ENCODE measurements at regions not wholly inside any gene's neighbourhood (a gene's known extent, or its start where the extent isn't known, plus 50 kb on each side); places are given as distances from the start of the nearest gene placed in this dataset.
"Not testable (repeated sequence)": the region's sequence is repeated elsewhere in the genome, so short reads cannot be mapped to it uniquely, and the experiment has no call there.

DNA sequence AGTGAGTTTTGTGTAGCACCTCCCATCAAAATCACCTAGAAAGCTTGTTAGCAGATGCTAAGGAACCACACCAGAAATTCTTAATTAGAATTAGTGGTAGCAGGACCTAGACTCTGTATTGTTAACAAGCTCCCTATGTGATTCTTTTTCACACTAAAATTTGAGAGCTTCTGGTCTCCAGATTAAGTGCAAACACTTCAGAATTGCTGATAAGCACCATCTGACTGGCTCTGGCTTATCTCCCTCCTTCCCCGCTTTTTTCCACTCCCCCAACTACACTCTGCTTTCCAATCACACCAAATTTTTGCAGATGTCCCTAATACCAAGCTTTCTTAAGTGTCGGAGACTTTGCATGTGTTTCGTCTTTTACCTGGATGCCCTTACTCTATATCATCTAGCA lies 410.1 kb upstream of the DPH6 start:
- Mint-ChIP-seq H3K27me3 (ENCODE audit: low read depth) (no peaks in the 10 kb centered on the region), H3K4me3 (no peak overlapping the region), H3K36me3 (no peaks in the 10 kb centered on the region), H3K9me3 (no peaks in the 10 kb centered on the region), H3K4me1 (peaks cover 31% of the 10 kb centered on the region), H3K27ac (no peak overlapping the region)
- TF ChIP-seq, protein P1, sequence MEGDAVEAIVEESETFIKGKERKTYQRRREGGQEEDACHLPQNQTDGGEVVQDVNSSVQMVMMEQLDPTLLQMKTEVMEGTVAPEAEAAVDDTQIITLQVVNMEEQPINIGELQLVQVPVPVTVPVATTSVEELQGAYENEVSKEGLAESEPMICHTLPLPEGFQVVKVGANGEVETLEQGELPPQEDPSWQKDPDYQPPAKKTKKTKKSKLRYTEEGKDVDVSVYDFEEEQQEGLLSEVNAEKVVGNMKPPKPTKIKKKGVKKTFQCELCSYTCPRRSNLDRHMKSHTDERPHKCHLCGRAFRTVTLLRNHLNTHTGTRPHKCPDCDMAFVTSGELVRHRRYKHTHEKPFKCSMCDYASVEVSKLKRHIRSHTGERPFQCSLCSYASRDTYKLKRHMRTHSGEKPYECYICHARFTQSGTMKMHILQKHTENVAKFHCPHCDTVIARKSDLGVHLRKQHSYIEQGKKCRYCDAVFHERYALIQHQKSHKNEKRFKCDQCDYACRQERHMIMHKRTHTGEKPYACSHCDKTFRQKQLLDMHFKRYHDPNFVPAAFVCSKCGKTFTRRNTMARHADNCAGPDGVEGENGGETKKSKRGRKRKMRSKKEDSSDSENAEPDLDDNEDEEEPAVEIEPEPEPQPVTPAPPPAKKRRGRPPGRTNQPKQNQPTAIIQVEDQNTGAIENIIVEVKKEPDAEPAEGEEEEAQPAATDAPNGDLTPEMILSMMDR (IDR thresholded peaks at IDR 0.05; ENCODE audit: unreplicated experiment), result no peak
- no peak for DNase-seq (ENCODE audit: low spot score in 2 of 2, unreplicated experiment in 2 of 2)

DNA sequence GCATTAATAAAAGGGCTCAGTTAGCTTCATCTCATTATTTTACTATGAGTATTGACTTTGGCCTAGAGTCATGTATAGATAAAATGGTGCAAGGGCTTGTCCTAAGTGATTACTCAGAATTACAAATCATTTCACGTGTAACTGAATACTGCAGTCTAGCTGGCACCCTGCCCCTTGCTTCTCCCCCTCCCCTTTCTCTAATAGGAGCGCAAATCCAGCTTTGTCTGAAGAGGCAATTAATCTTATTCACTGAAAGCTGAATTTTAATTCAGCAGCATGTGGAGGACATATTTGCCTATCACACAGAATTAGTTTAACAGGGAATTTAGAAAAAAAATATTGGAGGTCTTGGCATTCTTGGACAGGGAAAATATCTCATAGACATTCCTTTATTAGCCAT lies 412.1 kb upstream of the DPH6 start:
- no peaks in the 10 kb centered on the region for H3K9me3 Mint-ChIP-seq
- peak overlapping the region; percentile 55 for H3K27ac Mint-ChIP-seq
- H3K27me3 Mint-ChIP-seq (ENCODE audit: low read depth), result no peaks in the 10 kb centered on the region
- H3K36me3 Mint-ChIP-seq, result no peaks in the 10 kb centered on the region
- no peak for DNase-seq (ENCODE audit: low spot score in 2 of 2, unreplicated experiment in 2 of 2)
- no peak overlapping the region for H3K4me3 Mint-ChIP-seq
- TF ChIP-seq, protein P1 (IDR thresholded peaks at IDR 0.05; ENCODE audit: unreplicated experiment), result no peak
- peaks cover 29% of the 10 kb centered on the region for H3K4me1 Mint-ChIP-seq

- Mint-ChIP-seq H3K4me3 (no peak overlapping the region), H3K9me3 (no peaks in the 10 kb centered on the region), H3K27ac (peak overlapping the region; percentile 71), H3K27me3 (ENCODE audit: low read depth) (no peaks in the 10 kb centered on the region), H3K4me1 (peaks cover 29% of the 10 kb centered on the region), H3K36me3 (no peaks in the 10 kb centered on the region)
- no peak for DNase-seq (ENCODE audit: low spot score in 2 of 2, unreplicated experiment in 2 of 2)
- TF ChIP-seq, protein P1 (IDR thresholded peaks at IDR 0.05; ENCODE audit: unreplicated experiment), result no peak
These were observed 413.0 kb upstream of the DPH6 start for GRCh38 chr15:35958975-35959374.

GRCh38 chr15:35963326-35963725 lies 417.4 kb upstream of the DPH6 start:
- H3K27me3 Mint-ChIP-seq (ENCODE audit: low read depth), result no peaks in the 10 kb centered on the region
- H3K4me3 Mint-ChIP-seq, result no peak overlapping the region
- no peak for DNase-seq (ENCODE audit: low spot score in 2 of 2, unreplicated experiment in 2 of 2)
- H3K36me3 Mint-ChIP-seq, result no peaks in the 10 kb centered on the region
- TF ChIP-seq, protein P1 (IDR thresholded peaks at IDR 0.05; ENCODE audit: unreplicated experiment), result no peak
- no peaks in the 10 kb centered on the region for H3K9me3 Mint-ChIP-seq
- H3K27ac Mint-ChIP-seq, result no peak overlapping the region
- peaks cover 20% of the 10 kb centered on the region for H3K4me1 Mint-ChIP-seq

GRCh38 chr15:35966781-35967180 lies 420.8 kb upstream of the DPH6 start:
- TF ChIP-seq, protein P1 (IDR thresholded peaks at IDR 0.05; ENCODE audit: unreplicated experiment), result no peak
- Mint-ChIP-seq H3K4me3 (no peak overlapping the region), H3K27me3 (ENCODE audit: low read depth) (no peaks in the 10 kb centered on the region), H3K9me3 (no peaks in the 10 kb centered on the region), H3K4me1 (peaks cover 17% of the 10 kb centered on the region), H3K27ac (no peak overlapping the region), H3K36me3 (no peaks in the 10 kb centered on the region)
- DNase-seq (ENCODE audit: low spot score in 2 of 2, unreplicated experiment in 2 of 2), result no peak

DNA sequence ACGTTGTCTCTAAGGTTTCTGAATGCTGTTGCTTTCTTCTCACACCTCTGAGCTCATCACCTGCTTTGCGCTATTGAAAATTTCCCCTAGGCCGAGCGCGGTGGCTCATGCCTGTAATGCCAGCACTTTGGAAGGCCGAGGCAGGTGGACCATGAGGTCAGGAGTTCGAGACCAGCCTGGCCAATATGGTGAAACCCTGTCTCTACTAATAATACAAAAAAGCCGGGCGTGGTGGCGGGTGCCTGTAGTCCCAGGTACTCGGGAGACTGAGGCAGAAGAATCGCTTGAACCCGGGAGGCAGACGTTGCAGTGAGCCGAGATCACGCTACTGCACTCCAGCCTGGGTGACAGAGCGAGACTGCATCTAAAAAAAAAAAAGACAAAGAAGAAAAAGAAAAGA lies 422.0 kb upstream of the DPH6 start:
- H3K36me3 Mint-ChIP-seq; DNase-seq (ENCODE audit: low spot score in 2 of 2, unreplicated experiment in 2 of 2); H3K27me3 Mint-ChIP-seq (ENCODE audit: low read depth); H3K9me3 Mint-ChIP-seq; H3K27ac Mint-ChIP-seq; H3K4me3 Mint-ChIP-seq: not testable (repeated sequence)
- peaks cover 19% of the 10 kb centered on the region for H3K4me1 Mint-ChIP-seq

Data from mesothelial cell of epicardium (in vitro differentiated cells).